Hindlimb muscle (tissue), 1 donor: ENCODE measurements at regions not wholly inside any gene's neighbourhood (a gene's known extent, or its start where the extent isn't known, plus 50 kb on each side); places are given as distances from the start of the nearest gene placed in this dataset.
A peak's percentile ranks its signal among the peaks of the same experiment; 100 is the strongest.
"Not testable (repeated sequence)": the region's sequence is repeated elsewhere in the genome, so short reads cannot be mapped to it uniquely, and the experiment has no call there.

Experiments used
- DNase-seq: peaks from one replicate; pipeline ENCODE4 v3.0.0-alpha.2; 2013

DNA sequence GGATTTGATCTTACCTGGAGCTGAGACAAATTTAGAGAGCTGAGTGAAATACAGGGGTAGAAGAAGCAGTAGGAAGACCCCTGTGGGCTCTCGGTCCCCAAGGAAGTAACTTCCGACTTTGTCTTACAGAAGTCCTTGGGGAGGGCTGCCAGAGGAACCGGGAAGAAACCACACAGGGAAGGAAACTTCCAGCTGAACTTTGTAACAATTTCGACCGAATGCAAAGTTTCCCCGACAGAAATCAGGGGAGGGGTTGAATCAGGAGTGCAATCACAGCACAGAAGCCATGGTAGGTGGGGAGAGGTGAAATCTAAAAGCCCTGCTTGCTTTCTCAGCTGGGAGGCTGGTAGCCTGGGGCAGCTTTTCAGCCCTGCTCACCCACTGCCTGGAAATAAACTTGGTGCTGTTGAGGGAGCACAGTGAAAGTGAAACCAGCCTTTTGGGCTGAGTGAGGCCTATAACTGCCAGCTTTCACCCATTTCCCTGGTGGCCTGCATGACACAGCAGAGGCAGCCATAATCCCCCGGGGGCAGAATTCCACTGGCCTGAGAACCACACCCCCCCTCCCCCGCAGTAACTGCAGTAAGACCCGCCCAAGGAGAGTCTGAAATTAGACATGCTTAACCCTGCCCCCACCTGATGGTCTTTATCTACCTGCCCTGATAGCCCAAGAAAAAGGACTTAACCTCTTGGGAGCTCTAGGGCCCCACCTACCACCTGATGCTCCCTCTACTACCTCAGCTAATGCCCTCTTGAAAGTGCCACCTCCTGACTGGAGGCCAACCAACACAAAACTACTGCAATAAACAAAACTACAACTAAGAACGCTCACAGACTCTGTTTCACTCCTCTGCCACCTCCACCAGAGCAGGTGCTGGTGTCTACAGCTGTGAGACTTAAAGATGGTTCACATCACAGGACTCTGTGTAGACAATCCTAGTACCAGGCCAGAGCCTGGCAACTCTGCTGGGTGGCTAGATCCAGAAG is 248.2 kb downstream of the PARM1 start:
- DNase-seq: no peak

DNA sequence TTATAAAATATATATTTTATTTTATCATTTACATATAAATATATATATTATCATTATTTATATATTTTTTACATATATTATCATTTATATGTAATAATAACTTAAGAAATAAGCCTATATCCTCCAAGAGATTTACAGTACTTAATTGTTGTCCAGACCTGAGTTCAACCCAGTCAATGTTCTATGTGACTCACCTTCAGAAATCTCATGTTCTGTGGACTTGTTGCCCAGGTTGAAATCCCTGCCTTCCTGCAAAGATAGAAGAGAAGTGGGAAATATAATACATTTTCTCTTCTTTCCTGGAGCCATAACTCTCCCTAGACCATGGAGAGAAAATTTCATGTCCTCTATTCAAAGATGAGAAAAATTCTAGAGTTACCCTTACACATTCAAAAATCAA is 247.3 kb downstream of the PARM1 start:
- DNase-seq: no peak

GRCh38 chr4:75179510-75179909 is 246.6 kb downstream of the PARM1 start:
- DNase-seq: no peak

DNA sequence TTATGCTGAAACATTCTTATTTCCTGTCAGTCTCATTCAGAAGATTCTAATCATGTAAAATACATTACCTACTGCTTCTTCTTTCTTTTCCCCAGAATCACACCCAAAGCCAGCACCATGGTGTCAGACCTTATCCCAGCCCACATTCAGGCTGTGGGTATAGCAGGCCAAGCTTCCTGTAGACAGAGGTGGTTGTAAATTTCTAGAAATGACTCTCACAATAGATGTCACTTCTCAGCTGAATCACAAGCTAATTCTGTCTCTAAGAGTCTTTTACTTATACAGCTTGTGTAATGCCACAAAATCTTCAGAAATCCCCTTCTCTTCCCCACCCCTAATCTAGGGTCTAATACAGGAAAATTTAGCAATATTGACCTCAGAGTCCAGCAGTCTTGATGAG is 239.6 kb downstream of the PARM1 start:
- DNase-seq: no peak

- peak; percentile 25 for DNase-seq
These were observed 236.5 kb downstream of the PARM1 start for GRCh38 chr4:75169427-75169826.

- DNase-seq: no peak
These were observed 236.1 kb downstream of the PARM1 start for GRCh38 chr4:75169020-75169419.

DNA sequence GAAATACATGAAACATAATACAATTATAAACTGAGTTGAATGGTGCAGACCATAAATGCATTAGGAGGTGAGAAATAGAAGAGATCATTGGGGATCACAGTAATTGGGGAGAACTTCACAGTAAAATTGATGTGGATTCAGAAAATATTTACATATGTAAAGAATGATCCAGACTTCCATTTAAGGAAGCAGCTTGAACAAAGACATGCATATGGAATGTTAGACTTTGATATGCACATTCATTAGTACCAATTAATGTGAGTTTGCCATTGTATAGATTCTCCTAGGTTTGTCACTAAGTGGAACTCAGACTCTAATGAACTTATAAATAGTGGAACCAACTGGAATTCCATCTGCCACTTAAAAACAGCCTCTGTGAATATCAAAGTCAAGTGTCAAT is 235.6 kb downstream of the PARM1 start:
- DNase-seq: no peak

- not testable (repeated sequence) for DNase-seq
These were observed 232.2 kb downstream of the PARM1 start for GRCh38 chr4:75165100-75165499.

DNA sequence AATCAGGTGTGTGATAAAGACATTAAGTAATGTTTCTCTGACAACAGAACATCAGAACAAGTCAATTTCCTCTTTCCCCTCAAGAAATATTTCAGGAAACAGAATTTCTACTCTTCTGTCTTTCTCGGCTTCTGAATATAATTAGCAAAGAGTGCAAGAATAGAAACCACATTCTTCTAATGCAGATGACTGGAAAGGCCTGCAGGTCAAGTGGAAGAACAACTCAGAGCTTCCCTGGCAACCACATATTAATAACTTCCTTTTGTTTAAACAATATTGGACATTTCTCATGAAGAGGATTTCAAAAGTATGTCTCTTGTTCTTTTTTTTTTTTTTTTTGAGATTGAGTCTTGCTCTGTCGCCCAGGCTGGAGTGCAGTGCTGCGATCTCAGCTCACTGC is 225.5 kb downstream of the PARM1 start:
- no peak for DNase-seq

DNA sequence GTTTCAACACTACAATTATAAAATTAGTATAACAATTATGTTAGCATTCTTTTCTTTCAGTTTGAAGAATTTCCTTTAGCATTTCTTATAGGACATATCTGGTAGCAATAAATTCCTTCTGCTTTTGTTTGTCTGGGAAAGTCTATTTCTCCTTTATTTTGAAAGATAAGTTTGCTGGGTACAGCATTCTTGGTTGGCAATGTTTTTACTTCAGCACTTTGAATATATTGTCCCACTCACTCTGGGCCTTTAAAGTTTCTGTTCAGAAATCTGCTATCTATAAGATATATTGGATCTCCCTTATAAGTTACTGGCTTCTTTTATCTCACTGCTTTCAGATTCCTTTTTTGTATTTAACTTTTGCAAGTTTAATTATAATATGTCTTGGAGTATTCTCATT is 222.1 kb downstream of the PARM1 start:
- no peak for DNase-seq

DNA sequence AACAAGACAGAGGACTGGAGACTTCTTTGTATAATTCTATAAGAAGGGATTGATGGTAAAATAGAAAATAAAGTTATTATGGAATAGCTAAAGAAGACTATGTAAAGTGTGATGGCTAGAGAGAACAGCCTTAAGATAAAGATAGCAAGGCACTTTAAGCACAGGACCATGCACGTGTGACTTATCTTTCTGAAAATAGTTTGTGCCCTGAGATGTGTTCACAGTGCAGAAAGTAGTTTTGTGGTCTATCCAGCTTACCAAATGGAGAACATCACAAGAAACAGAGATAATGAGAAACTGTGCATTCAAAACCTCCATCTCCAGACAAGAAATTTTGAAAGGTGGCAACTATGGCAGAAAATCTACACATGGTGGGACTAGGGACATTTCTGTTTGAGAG is 213.3 kb downstream of the PARM1 start:
- DNase-seq: no peak

DNA sequence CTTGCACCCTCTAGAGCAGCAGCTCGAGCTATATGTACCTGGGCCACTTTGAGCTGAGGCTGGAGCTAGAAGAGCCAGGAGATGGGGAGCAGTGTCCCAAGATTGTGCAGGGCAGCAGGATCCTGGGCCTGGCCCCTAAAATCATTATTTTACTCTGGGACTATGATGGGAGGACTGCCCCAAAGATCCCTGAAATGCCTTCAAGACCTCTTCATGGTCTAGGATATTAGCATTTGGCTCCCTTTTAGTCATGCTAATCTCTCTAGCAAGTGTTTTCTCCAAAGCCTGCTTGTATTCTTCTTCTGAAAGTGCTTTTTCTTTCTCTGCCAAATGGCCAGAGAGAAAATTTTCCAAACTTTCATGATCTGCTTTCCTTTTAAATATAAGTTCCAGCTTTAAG is 211.6 kb downstream of the PARM1 start:
- no peak for DNase-seq

DNA sequence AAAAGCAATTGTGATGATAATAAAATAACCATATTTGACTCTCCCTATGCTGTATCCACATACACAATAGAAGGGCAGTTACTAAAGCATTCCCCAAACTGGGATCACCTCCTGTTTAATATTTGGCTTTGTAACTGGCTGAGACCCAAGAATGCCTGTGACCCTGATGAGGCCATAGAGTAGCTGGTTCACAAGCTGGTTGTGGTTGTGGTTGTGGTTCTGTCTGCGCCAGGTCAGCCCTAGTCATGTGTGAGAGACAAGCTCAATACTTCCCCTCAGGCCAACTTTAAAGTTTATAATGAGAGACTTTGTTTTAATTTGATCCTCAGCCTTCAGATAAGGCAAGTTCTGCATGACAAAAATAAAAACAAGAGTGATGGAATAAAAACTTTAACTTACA is 209.9 kb downstream of the PARM1 start:
- no peak for DNase-seq

GRCh38 chr4:75142382-75142781 is 209.5 kb downstream of the PARM1 start:
- no peak for DNase-seq

DNA sequence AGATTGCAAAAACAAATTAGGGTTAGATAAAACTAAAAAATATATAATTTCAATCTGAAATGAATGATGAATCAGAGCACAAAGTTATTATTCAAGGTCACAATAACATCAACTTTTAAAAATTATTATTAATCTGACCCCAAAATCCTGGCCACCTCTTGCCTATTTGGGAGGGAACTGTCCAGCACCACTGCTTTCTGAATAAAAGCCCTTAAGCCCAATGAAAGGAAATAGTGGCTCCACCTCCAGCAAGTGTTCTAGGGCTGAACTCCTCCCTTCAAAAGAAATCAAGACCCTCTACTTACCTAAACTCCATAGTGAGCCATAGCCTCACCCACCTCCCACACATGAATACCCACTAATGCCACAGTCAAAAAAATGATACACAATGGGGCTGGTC is 208.2 kb downstream of the PARM1 start:
- DNase-seq: no peak

DNA sequence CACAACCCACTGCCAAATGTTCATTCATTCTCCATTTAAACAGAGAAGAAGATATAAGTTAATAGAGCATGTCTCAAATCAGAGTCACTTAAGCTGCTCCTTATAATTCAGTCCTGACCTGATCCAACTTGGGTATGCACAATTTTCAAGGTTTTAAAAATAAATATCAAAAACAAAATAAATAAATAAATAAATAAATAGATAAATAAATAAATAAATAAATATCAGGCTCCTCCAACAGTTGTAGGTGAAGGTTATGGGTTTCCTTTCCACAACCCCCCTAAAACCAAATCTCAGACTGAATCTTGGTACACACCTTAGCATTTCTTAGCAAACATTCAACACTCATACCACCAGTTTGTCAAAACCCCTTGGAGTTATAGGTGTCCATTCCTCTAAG is 204.4 kb downstream of the PARM1 start:
- DNase-seq: no peak

- DNase-seq: no peak
These were observed 202.3 kb downstream of the PARM1 start for GRCh38 chr4:75135068-75135825.

DNA sequence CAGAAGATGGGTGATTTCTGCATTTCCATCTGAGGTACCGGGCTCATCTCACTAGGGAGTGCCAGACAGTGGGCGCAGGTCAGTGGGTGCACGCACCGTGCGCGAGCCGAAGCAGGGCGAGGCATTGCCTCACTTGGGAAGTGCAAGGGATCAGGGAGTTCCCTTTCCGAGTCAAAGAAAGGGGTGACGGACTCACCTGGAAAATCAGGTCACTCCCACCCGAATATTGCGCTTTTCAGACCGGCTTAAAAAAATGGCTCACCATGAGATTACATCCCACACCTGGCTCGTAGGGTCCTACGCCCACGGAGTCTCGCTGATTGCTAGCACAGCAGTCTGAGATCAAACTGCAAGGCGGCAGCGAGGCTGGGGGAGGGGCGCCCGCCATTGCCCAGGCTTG is 194.0 kb downstream of the PARM1 start:
- not testable (repeated sequence) for DNase-seq

DNA sequence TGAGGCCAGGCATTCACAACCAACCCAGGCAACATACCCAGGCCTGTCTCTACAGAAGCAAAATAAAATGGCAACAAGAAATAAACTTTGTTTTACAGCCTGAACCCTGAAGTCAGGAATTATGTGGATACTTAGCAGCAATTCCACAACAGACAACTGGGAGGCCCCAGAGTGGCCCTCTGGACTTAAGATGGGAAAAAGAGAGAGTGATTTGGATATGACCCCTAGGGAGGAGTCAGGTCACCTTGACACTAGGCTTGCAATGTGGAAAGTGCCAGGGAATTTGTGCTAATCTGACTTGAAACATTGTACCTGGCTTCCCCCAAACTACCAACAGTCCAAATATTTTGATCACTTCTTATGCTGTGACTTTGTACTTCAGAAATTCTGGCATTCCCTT is 193.1 kb downstream of the PARM1 start:
- no peak for DNase-seq

DNA sequence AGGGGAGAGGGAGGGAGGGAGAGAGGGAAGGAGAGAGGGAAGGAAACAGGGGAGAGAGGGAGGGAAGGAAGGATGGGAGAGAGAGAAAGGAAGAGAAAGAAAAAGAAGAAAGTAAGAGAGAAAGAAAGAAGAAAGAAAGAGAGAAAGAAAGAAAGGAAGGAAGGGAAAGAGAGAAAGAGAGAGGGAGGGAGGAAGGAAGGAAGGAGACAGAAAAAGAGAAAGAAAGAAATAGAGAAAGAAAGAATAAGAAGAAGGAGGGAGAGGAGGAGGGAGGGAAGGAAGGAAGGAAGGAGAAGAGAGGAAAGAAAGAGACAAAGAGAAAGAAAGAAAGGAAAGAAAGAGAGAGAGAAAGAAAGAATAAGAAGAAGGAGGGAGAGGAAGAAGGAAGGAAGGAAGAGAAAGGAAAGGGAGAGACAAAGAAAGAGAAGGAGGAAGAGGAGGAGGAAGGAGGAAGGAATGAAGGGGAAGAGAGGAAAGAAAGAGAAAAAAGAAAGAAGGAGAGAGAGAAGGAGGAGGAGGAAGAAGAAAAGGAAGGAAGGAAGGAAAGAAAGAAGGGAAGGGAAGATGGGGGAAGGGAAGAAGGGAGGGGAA is 189.6 kb downstream of the PARM1 start:
- no peak for DNase-seq

DNA sequence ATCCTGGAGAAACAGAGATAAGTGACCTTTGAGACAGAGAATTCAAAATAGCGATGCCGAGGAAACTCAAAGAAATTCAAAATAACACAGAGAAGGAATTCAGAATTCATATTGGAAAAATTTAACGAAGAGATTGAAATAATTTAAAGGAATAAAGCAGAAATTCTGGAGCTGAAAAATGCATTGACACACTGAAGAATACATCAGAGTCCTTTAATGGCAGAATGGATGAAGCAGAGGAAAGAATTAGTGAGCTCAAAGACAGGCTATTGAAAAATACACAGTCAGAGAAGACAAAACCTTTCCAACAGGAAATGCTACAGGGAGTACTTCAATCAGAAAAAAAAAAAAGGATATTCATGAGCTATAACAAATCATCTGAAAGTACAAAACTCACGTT is 185.8 kb downstream of the PARM1 start:
- DNase-seq: no peak

GRCh38 chr4:75110061-75110460 is 177.1 kb downstream of the PARM1 start:
- no peak for DNase-seq
